ENCODE measurements at regions not wholly inside any gene's neighbourhood (a gene's known extent, or its start where the extent isn't known, plus 50 kb on each side); places are given as distances from the start of the nearest gene placed in this dataset.

- H3K9me3 ChIP-seq (replicated peaks; ENCODE audit: control insufficient read depth, insufficient read depth, low read length) = no peaks in the 10 kb centered on the region
- no peak overlapping the region for H3K9ac ChIP-seq (ENCODE audit: control insufficient read depth, insufficient read depth, low read length)
- FAIRE-seq (no peak), DNase-seq (ENCODE audit: low read depth, low spot score) (no peak), ATAC-seq (no peak)
- H3K79me2 ChIP-seq (ENCODE audit: control insufficient read depth, insufficient read depth, low read length) = no peaks in the 10 kb centered on the region
- no peak overlapping the region for H3K4me2 ChIP-seq (ENCODE audit: control insufficient read depth, insufficient read depth)
- RAD21 ChIA-PET (ENCODE audit: unreplicated experiment) = interaction anchor here (1.4 kb wide), 1 partner anchor 8 kb away, joined by 3 read pairs; no protein-coding TSS in a partner anchor
- no peaks in the 10 kb centered on the region for H3K4me1 ChIP-seq (ENCODE audit: control insufficient read depth, insufficient read depth, low read length)
- 0% methylated on average over 1 of the region's 1 CpG for WGBS (ENCODE audit: insufficient coverage, insufficient replicate concordance, low lambda C conversion rate, missing lambda C conversion rate)
- SMC1A ChIA-PET (ENCODE audit: uncharacterized antibody, unreplicated experiment) = interaction anchor here (1.8 kb wide), 1 partner anchor 806 kb away, joined by 4 read pairs; no protein-coding TSS in a partner anchor
- no peak for TF ChIP-seq CEBPB (IDR thresholded peaks at IDR 0.05; ENCODE audit: borderline replicate concordance in 1 of 2, low read depth in 2 of 2, low read length in 2 of 2)
- no peak for TF ChIP-seq IRF3 (IDR thresholded peaks at IDR 0.05)
- no peak for TF ChIP-seq ZBTB4 (CRISPR knock-in tag; IDR thresholded peaks at IDR 0.05)
- TF ChIP-seq BHLHE40 (IDR thresholded peaks at IDR 0.05; ENCODE audit: borderline replicate concordance in 1 of 2, low read depth in 2 of 2, low read length in 1 of 2) = no peak
- TF ChIP-seq FOXK2 (IDR thresholded peaks at IDR 0.05) = no peak
- TF ChIP-seq WRNIP1 (IDR thresholded peaks at IDR 0.05; ENCODE audit: borderline replicate concordance, low read depth, low read length) = no peak
- TF ChIP-seq JUNB (IDR thresholded peaks at IDR 0.05) = no peak
- TF ChIP-seq MYB (IDR thresholded peaks at IDR 0.05; ENCODE audit: borderline replicate concordance, low read depth, low read length) = no peak
- no peak for TF ChIP-seq E2F4 (IDR thresholded peaks at IDR 0.05; ENCODE audit: low read depth, low read length)
- no peak for TF ChIP-seq IKZF1 (conservative IDR thresholded peaks at IDR 0.05)
- TF ChIP-seq YBX1 (IDR thresholded peaks at IDR 0.05) = no peak
- TF ChIP-seq IRF5 (IDR thresholded peaks at IDR 0.05; ENCODE audit: borderline replicate concordance) = no peak
- TF ChIP-seq ZNF384 (IDR thresholded peaks at IDR 0.05; ENCODE audit: borderline replicate concordance, low read depth, low read length) = no peak
- CTCF ChIA-PET = interaction anchor here (2.0 kb wide), 1 partner anchor 807 kb away, joined by 7 read pairs; no protein-coding TSS in a partner anchor
- no TSS peak for BruUV-seq (replicated peaks)
- POLR2A ChIA-PET = no interaction called here
- in situ Hi-C loops (cut with MboI) (no loop called here), intact Hi-C loops (cut with micrococcal nuclease; ENCODE audit: unreplicated experiment) (no loop called here)
- H3K27ac ChIP-seq (ENCODE audit: control insufficient read depth, insufficient read depth) = no peak overlapping the region
- H2AFZ ChIP-seq (ENCODE audit: control insufficient read depth, low read depth, low read length) = no peak overlapping the region
- H3K36me3 ChIP-seq (ENCODE audit: control insufficient read depth in 2 of 2, insufficient read depth in 2 of 2, low read length in 1 of 2) = no peaks in the 10 kb centered on the region
- no peaks in the 10 kb centered on the region for H4K20me1 ChIP-seq (ENCODE audit: control insufficient read depth, insufficient read depth)
- H3K4me3 ChIP-seq = no peak overlapping the region
- no peaks in the 10 kb centered on the region for H3K27me3 ChIP-seq (replicated peaks in 1 of 2; ENCODE audit: control insufficient read depth in 2 of 2, insufficient read depth in 2 of 2, low read length in 1 of 2)
These were observed 518.5 kb downstream of the TENT5A start for GRCh38 chr6:81233990-81234389.
